Glutamatergic neuron (in vitro differentiated cells): ENCODE measurements at regions not wholly inside any gene's neighbourhood (a gene's known extent, or its start where the extent isn't known, plus 50 kb on each side); places are given as distances from the start of the nearest gene placed in this dataset.

Source experiments
- DNase-seq: peaks from one replicate; pipeline ENCODE4 v3.0.0; 2022
- H3K27ac Mint-ChIP-seq: one replicate; pipeline ENCODE4 v1.8.0; 2020; ENCODE audit warnings: mild to moderate bottlenecking, mixed read lengths, inconsistent platforms; ENCODE audit not compliant: unreplicated experiment
- H3K27me3 Mint-ChIP-seq: one replicate; pipeline ENCODE4 v1.8.0; 2020; ENCODE audit warnings: mild to moderate bottlenecking, moderate library complexity, mixed read lengths, inconsistent platforms; ENCODE audit not compliant: unreplicated experiment
- H3K36me3 Mint-ChIP-seq: one replicate; pipeline ENCODE4 v1.8.0; 2020; ENCODE audit warnings: mild to moderate bottlenecking, mixed read lengths, inconsistent platforms; ENCODE audit not compliant: unreplicated experiment
- H3K4me1 Mint-ChIP-seq: one replicate; pipeline ENCODE4 v1.8.0; 2020; ENCODE audit warnings: mild to moderate bottlenecking, low read depth, mixed read lengths, inconsistent platforms; ENCODE audit not compliant: unreplicated experiment
- H3K4me3 Mint-ChIP-seq: one replicate; pipeline ENCODE4 v1.8.0; 2020; ENCODE audit warnings: mild to moderate bottlenecking, mixed read lengths, inconsistent platforms; ENCODE audit not compliant: unreplicated experiment
- H3K9me3 Mint-ChIP-seq: one replicate; pipeline ENCODE4 v1.8.0; 2020; ENCODE audit warnings: mild to moderate bottlenecking, moderate library complexity, mixed read lengths, inconsistent platforms; ENCODE audit not compliant: unreplicated experiment
- TF ChIP-seq, protein P1 (sequence below): fragments of 200-600 bp; sonication (generic); IDR thresholded peaks from one replicate; pipeline ENCODE4 v1.5.0; 2021; ENCODE audit not compliant: partially characterized antibody, unreplicated experiment

DNA sequence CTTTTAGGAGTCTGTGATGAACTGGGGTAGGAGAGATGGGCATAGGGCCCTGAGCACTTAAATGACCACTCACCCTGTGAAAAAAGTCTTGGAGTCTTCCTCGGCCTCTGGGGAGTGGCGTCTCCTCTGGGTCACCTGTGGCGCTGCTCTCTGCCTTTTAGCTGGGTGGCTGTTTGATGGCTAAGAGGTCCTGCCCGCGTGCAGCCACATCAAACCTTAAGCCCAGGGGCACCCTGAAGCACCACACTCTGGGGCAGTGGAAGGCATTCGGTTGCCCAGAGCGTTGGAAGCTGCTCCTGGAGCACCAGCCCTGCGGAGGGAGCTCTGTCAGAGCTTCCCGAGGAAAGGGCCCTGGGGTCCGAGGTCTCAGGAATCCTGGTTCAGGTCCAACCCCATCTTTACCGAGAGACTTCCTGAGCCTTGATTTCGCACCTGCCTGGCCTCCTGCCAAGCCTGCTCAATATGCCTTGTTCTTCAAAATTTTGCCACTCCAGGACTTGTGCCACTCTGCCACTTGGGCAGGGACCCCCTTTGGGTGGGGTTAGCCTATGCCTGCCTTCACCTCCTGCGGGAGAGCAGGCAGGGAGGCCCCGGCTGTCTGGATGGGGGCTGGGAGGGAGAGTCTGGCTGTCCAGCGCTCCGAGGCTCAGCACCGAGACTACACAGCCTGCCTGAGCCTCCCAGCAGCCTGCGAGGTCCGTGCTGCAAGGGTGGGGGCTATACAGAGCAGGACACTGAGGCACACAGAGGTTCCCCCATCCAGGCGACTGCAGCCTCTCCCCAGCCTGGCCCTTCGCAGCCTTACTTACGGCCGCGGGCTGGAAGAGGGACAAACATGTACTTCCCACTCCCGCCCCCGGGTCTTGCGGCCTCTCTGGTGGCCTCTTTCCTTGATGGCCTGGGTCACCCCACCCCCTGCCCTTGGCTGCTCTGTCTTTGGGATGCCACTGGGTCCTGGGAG, 63.4 kb upstream of the RNU6ATAC start:
- Mint-ChIP-seq H3K27me3 (peaks cover 6% of the 10 kb centered on the region), H3K4me3 (no peak overlapping the region), H3K27ac (no peak overlapping the region), H3K4me1 (peaks cover 7% of the 10 kb centered on the region), H3K36me3 (no peaks in the 10 kb centered on the region), H3K9me3 (peaks cover 4% of the 10 kb centered on the region)
- TF ChIP-seq, protein P1, sequence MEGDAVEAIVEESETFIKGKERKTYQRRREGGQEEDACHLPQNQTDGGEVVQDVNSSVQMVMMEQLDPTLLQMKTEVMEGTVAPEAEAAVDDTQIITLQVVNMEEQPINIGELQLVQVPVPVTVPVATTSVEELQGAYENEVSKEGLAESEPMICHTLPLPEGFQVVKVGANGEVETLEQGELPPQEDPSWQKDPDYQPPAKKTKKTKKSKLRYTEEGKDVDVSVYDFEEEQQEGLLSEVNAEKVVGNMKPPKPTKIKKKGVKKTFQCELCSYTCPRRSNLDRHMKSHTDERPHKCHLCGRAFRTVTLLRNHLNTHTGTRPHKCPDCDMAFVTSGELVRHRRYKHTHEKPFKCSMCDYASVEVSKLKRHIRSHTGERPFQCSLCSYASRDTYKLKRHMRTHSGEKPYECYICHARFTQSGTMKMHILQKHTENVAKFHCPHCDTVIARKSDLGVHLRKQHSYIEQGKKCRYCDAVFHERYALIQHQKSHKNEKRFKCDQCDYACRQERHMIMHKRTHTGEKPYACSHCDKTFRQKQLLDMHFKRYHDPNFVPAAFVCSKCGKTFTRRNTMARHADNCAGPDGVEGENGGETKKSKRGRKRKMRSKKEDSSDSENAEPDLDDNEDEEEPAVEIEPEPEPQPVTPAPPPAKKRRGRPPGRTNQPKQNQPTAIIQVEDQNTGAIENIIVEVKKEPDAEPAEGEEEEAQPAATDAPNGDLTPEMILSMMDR = no peak
- DNase-seq = no peak

DNA sequence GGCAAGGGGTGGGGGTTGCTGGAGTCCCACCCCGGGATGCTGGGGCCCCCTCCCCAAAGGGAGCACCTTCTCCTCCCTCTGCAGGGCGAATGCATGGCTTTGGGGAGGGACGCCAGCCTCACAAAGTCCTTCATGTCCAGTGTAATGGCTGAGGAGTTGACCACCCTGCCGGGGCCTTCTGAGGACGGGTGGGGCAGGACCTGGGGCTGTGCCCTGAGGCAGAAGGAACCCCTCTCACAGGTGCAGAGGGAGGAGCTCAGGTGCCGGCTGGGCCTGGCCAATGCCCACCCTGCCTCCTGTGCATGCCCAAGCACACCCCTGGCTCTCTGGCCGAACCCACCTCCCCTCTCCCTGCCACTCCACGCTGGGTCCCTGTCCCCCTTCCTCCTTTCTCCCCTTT, 64.3 kb upstream of the RNU6ATAC start:
- peaks cover 6% of the 10 kb centered on the region for H3K27me3 Mint-ChIP-seq
- no peak for DNase-seq
- TF ChIP-seq, protein P1 = no peak
- H3K36me3 Mint-ChIP-seq = no peaks in the 10 kb centered on the region
- H3K9me3 Mint-ChIP-seq = peaks cover 5% of the 10 kb centered on the region
- no peak overlapping the region for H3K27ac Mint-ChIP-seq
- peaks cover 7% of the 10 kb centered on the region for H3K4me1 Mint-ChIP-seq
- H3K4me3 Mint-ChIP-seq = no peak overlapping the region

DNA sequence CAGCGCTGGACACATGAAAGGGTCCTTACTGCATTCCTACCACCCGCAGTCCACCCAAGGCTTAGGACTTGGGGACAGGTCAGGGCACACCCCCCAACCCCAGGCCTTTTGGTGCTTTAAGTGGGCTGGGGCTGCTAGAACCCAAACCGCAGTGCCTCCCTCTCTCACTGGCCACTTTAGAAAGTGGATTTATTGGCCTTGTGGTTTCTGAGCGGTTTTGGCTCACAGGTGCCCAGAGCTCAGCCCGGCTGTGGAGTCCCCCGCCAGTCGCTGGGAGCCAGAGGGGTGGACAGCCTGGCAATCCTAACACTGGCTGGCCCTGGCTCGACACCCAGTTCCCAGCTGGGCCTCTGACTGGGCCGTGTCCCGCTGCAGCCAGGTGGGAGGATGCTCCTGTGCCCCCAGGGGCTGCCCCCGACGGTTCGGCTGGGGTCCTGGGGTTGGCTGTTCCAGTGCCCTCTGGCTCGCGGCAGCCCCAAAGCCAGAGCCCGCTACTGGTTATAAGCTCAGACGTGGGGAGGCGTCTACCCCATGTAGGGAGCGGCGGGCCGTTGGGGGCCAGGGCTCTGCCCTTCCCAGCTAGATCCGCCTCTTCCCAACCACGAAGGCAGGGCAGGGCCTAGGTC, 65.2 kb upstream of the RNU6ATAC start:
- peaks cover 6% of the 10 kb centered on the region for H3K27me3 Mint-ChIP-seq
- TF ChIP-seq, protein P1 = no peak
- H3K36me3 Mint-ChIP-seq = no peaks in the 10 kb centered on the region
- H3K4me3 Mint-ChIP-seq = no peak overlapping the region
- H3K9me3 Mint-ChIP-seq = peaks cover 3% of the 10 kb centered on the region
- peaks cover 4% of the 10 kb centered on the region for H3K4me1 Mint-ChIP-seq
- no peak for DNase-seq
- no peak overlapping the region for H3K27ac Mint-ChIP-seq

DNA sequence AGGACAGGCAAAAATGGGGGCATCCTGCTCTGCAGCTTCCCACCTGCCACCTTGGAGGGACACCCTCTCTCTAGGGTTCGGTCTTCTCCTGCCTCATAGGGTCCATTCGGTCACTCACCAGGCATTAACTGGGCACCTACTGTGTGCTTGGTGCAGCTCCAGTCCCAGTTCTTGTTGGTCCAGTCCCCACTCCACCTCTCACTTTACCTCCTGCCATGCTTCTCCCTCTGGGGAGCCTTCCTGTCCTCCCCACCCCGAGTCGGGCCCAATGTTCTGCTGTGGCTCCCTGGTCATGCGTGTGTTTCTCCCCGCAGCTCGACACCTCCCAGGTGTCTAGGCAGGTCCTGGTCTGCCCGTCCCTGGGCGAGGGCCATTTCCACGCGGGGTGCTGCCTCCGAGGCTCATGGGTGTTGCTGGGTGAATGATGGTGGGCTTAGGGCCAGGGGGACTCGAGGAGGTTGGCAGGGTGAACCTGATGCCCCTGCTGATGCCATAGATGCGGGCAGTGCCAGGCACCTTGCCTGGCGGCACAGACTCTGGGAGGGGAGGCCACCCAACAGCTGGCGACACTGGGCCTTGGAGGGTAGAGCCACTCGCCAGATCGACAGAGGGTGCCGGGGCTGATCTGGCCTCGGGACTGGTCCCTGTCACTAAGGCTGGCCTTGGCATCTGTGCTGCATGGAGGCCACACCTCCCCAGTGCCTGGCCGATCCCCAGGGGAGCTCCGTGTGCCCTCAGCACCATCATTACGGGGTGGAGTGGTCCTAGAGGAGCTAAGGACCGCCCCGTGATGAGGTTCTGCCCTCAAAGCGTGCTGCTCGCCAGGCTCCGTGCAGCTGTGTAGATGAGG, 66.0 kb upstream of the RNU6ATAC start:
- H3K36me3 Mint-ChIP-seq = no peaks in the 10 kb centered on the region
- H3K4me3 Mint-ChIP-seq = no peak overlapping the region
- DNase-seq = no peak
- peaks cover 4% of the 10 kb centered on the region for H3K9me3 Mint-ChIP-seq
- H3K27ac Mint-ChIP-seq = no peak overlapping the region
- H3K27me3 Mint-ChIP-seq = peaks cover 6% of the 10 kb centered on the region
- TF ChIP-seq, protein P1 = no peak
- H3K4me1 Mint-ChIP-seq = peaks cover 4% of the 10 kb centered on the region
